Natural killer cell (primary cell): ENCODE measurements at regions not wholly inside any gene's neighbourhood (a gene's known extent, or its start where the extent isn't known, plus 50 kb on each side); places are given as distances from the start of the nearest gene placed in this dataset.
"Not testable (repeated sequence)": the region's sequence is repeated elsewhere in the genome, so short reads cannot be mapped to it uniquely, and the experiment has no call there.

Experiments
- ATAC-seq, 3 donors: fragments of 150-1000 bp in 2 of 3; fragments of 200-7000 bp in 1 of 3; cut with Tn5 transposase; 1 replicate in 1 of 3; 2 replicates in 2 of 3; pipeline ENCODE4 v1.10.0; 2021; ENCODE audit warnings: mild to moderate bottlenecking in 2 of 3, moderate library complexity in 2 of 3
- DNase-seq, 2 donors: peaks; one replicate each; pipeline versions ENCODE4 v3.0.0 to v3.0.0-alpha.2; 2013 to 2021; ENCODE audit warnings: mixed read lengths in 1 of 2
- H3K27ac ChIP-seq: one replicate; pipeline ENCODE4 v1.5.1; 2013; ENCODE audit warnings: mild to moderate bottlenecking, low read length
- H3K27me3 ChIP-seq: one replicate; pipeline ENCODE4 v1.6.1; 2013; ENCODE audit warnings: low read length; ENCODE audit not compliant: control insufficient read depth, insufficient read depth
- H3K36me3 ChIP-seq: one replicate; pipeline ENCODE4 v1.6.1; 2013; ENCODE audit warnings: low read length; ENCODE audit not compliant: control insufficient read depth, insufficient read depth
- H3K4me1 ChIP-seq: one replicate; pipeline ENCODE4 v1.6.1; 2013; ENCODE audit warnings: low read length; ENCODE audit not compliant: control insufficient read depth, insufficient read depth
- H3K4me3 ChIP-seq: one replicate; pipeline ENCODE4 v1.5.1; 2013; ENCODE audit warnings: low read length
- H3K9me3 ChIP-seq: one replicate; pipeline ENCODE4 v1.6.1; 2013; ENCODE audit warnings: low read length; ENCODE audit not compliant: control insufficient read depth, insufficient read depth
- H3K27ac Mint-ChIP-seq, 2 donors: one replicate each; pipeline ENCODE4 v1.8.0; 2022; ENCODE audit warnings: mild to moderate bottlenecking in 2 of 2, mixed read lengths in 2 of 2, moderate library complexity in 1 of 2
- H3K27me3 Mint-ChIP-seq, 2 donors: one replicate each; pipeline ENCODE4 v1.8.0; 2022; ENCODE audit warnings: low read depth in 2 of 2, mixed read lengths in 2 of 2
- H3K36me3 Mint-ChIP-seq: one replicate; pipeline ENCODE4 v1.8.0; 2022; ENCODE audit warnings: mixed read lengths
- H3K4me1 Mint-ChIP-seq, 2 donors: one replicate each; pipeline ENCODE4 v1.8.0; 2022; ENCODE audit warnings: mixed read lengths in 2 of 2
- H3K4me3 Mint-ChIP-seq: one replicate; pipeline ENCODE4 v1.8.0; 2022; ENCODE audit warnings: mild to moderate bottlenecking, moderate library complexity, mixed read lengths
- H3K9me3 Mint-ChIP-seq, 2 donors: one replicate each; pipeline ENCODE4 v1.8.0; 2022; ENCODE audit warnings: mixed read lengths in 2 of 2
- CTCF ChIP-seq: fragments of 200-600 bp; IDR thresholded peaks from one replicate; pipeline ENCODE4 v1.8.0; 2022; ENCODE audit warnings: antibody characterized with exemption
- WGBS: methylation state at CpG from one replicate; pipeline ENCODE4 v1.1.7; 2013; ENCODE audit warnings: missing lambda C conversion rate; ENCODE audit not compliant: insufficient coverage; 5-methylcytosine and 5-hydroxymethylcytosine counted together
- intact Hi-C: fragments of 100-400 bp; cut with micrococcal nuclease; formaldehyde crosslinking; loops from one replicate; pipeline ENCODE4 v1.14.2; 2022

GRCh38 chr19:28066161-28066560 is 1146.8 kb downstream of the UQCRFS1 start:
- H3K4me1 Mint-ChIP-seq = no peaks in the 10 kb centered on the region
- no peak for ATAC-seq

GRCh38 chr19:28065026-28065425 is 1147.9 kb downstream of the UQCRFS1 start:
- no peaks in the 10 kb centered on the region for H3K27me3 Mint-ChIP-seq
- Histone ChIP-seq H3K36me3 (no peaks in the 10 kb centered on the region), H3K4me3 (no peak overlapping the region), H3K9me3 (no peaks in the 10 kb centered on the region), H3K4me1 (no peaks in the 10 kb centered on the region), H3K27me3 (no peaks in the 10 kb centered on the region), H3K27ac (no peak overlapping the region)
- TF ChIP-seq CTCF = no peak
- no peak overlapping the region for H3K27ac Mint-ChIP-seq
- 14% methylated on average over 1 of the region's 1 CpG for WGBS
- H3K36me3 Mint-ChIP-seq = no peaks in the 10 kb centered on the region
- no peaks in the 10 kb centered on the region for H3K4me1 Mint-ChIP-seq
- ATAC-seq (no peak), DNase-seq (no peak)
- peaks cover 0 to 4% of the 10 kb centered on the region in 2 donors for H3K9me3 Mint-ChIP-seq
- intact Hi-C loops = no loop called here
- no peak overlapping the region for H3K4me3 Mint-ChIP-seq

More at GRCh38 chr19:28066161-28066560, 1146.8 kb downstream of the UQCRFS1 start:
- no peak overlapping the region for H3K27ac Mint-ChIP-seq
- H3K4me3 Mint-ChIP-seq = no peak overlapping the region
- no peak for TF ChIP-seq CTCF
- H3K9me3 Mint-ChIP-seq = peaks cover 0 to 4% of the 10 kb centered on the region in 2 donors
- H3K27ac ChIP-seq = no peak overlapping the region
- no peaks in the 10 kb centered on the region for H3K36me3 Mint-ChIP-seq
- no peaks in the 10 kb centered on the region for H3K9me3 ChIP-seq
- H3K4me3 ChIP-seq = no peak overlapping the region
- WGBS = 78% methylated on average over 3 of the region's 3 CpGs
- H3K27me3 Mint-ChIP-seq = no peaks in the 10 kb centered on the region
- no peak for DNase-seq
- intact Hi-C loops = no loop called here
- no peaks in the 10 kb centered on the region for H3K27me3 ChIP-seq
- no peaks in the 10 kb centered on the region for H3K36me3 ChIP-seq
- H3K4me1 ChIP-seq = no peaks in the 10 kb centered on the region

GRCh38 chr19:28063702-28064101 is 1149.2 kb downstream of the UQCRFS1 start:
- no peak overlapping the region for H3K4me3 Mint-ChIP-seq
- Histone ChIP-seq H3K4me1 (no peaks in the 10 kb centered on the region), H3K27ac (no peak overlapping the region), H3K9me3 (peaks cover 4% of the 10 kb centered on the region), H3K4me3 (no peak overlapping the region), H3K36me3 (no peaks in the 10 kb centered on the region), H3K27me3 (no peaks in the 10 kb centered on the region)
- H3K27me3 Mint-ChIP-seq = no peaks in the 10 kb centered on the region
- no peaks in the 10 kb centered on the region for H3K36me3 Mint-ChIP-seq
- H3K27ac Mint-ChIP-seq = no peak overlapping the region
- no peak for ATAC-seq
- intact Hi-C loops = no loop called here
- H3K9me3 Mint-ChIP-seq = peaks cover 0 to 4% of the 10 kb centered on the region in 2 donors
- no peak for DNase-seq
- WGBS = 100% methylated on average over 1 of the region's 2 CpGs
- TF ChIP-seq CTCF = no peak
- no peaks in the 10 kb centered on the region for H3K4me1 Mint-ChIP-seq

GRCh38 chr19:28061111-28061510 is 1151.8 kb downstream of the UQCRFS1 start:
- Mint-ChIP-seq H3K4me1 (no peaks in the 10 kb centered on the region), H3K4me3 (no peak overlapping the region), H3K9me3 (peaks cover 2 to 3% of the 10 kb centered on the region in 2 donors), H3K27ac (no peak overlapping the region), H3K36me3 (no peaks in the 10 kb centered on the region), H3K27me3 (no peaks in the 10 kb centered on the region)
- intact Hi-C loops = no loop called here
- peaks cover 8% of the 10 kb centered on the region for H3K9me3 ChIP-seq
- 84% methylated on average over 1 of the region's 1 CpG for WGBS
- H3K4me1 ChIP-seq = no peaks in the 10 kb centered on the region
- DNase-seq = no peak
- H3K27me3 ChIP-seq = no peaks in the 10 kb centered on the region
- H3K36me3 ChIP-seq = no peaks in the 10 kb centered on the region
- TF ChIP-seq CTCF = no peak
- no peak overlapping the region for H3K4me3 ChIP-seq
- H3K27ac ChIP-seq = no peak overlapping the region
- ATAC-seq = no peak

GRCh38 chr19:28057026-28057425 is 1155.9 kb downstream of the UQCRFS1 start:
- H3K9me3 Mint-ChIP-seq = peaks cover 11 to 16% of the 10 kb centered on the region in 2 donors
- DNase-seq, H3K36me3 Mint-ChIP-seq, H3K9me3 ChIP-seq, H3K27ac Mint-ChIP-seq, ATAC-seq, H3K4me1 ChIP-seq, H3K4me3 ChIP-seq, intact Hi-C loops, H3K36me3 ChIP-seq, H3K4me1 Mint-ChIP-seq, H3K27ac ChIP-seq, H3K27me3 ChIP-seq, H3K27me3 Mint-ChIP-seq, H3K4me3 Mint-ChIP-seq: not testable (repeated sequence)
